NOMO-1 treated with dmso at 0.1 percent for 144 hours (cell line): ENCODE measurements at regions not wholly inside any gene's neighbourhood (a gene's known extent, or its start where the extent isn't known, plus 50 kb on each side); places are given as distances from the start of the nearest gene placed in this dataset.

Experiments used
- DNase-seq: peaks from one replicate; lab custom pipeline; 2025; ENCODE audit not compliant: unreplicated experiment; lab: John Stamatoyannopoulos, UW

DNA sequence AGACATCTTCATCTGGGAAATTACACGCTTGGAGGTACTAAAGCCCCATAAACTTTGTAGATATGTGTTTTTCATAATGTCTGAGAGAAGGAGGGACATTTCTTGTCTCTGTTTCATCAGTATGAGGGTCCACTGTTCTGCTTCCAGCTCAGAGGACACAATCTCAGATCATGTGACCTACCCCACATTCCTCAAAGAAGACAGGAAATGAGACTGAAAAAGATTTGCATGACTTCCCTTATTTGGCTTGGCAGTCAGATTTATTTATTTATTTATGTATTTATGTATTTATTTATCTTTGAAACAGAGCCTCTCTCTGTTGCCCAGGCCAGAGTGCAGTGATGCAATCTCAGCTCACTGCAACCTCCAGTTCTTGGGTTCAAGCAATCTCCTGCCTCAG is 463.7 kb upstream of the RGPD4 start:
- no peak for DNase-seq

DNA sequence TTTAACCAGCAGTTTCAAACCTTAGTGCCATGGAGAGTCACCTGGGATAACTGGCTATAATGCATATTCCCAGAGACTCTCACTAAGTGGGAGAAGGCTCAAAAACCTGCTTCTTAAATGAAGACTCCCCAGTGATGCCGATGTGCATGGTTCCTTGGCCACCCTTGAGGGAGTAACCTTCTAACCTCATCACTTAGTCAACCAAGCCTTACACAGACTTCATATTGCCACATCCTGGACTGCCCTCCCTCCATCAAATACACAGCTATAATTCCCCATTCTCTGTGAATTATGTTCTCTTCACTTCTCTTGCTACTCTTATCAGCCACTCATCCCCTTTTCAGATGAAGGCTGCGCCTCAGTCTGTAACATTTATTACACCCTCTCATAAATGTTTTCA is 462.9 kb upstream of the RGPD4 start:
- no peak for DNase-seq

DNA sequence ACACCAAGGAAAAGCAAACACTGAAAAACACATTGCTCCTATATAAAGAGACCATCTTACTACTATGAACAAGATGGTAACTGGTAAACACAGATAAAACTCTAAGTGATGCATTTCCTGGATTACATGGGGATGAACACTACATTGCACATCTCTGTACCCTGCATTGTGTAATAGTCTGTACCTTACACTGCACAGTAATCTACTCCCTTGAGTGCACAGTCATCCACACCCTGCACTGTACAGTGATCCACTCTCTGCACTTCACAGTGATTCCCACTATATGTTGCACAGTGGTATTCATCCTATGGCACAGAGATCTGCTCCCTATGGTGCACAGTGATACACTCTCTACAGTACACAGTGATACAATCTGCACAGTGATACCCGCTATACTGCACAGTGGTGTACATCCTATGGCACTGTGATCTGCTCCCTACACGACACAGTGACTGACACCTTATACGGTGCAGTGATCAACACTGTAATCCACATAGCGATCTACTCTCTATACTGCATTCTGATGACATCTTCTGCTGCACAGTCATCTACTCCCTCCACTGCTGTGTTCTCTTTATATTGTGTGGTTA is 462.2 kb upstream of the RGPD4 start:
- DNase-seq = no peak

GRCh38 chr2:107374249-107374648 is 452.4 kb upstream of the RGPD4 start:
- DNase-seq = no peak

DNA sequence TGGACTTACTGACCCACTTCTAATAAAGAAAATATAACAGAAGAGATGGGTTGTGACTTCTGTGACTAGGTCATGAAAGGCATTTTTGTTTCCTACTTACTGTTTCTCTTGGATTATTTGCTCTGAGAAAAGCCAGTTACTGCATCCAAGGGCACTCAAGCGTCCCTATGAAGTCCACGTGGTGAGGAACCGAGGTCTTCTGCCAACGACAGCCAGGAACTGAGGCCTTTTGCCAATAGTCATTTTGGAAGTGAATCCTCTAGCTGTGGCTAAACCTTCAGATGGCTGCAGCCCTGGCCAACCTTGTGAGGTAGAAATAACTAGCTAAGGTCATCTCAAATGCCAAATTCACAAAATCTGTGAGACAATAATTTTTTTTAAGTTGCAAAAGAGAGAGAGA is 449.8 kb upstream of the RGPD4 start:
- no peak for DNase-seq

GRCh38 chr2:107380912-107381311 is 445.8 kb upstream of the RGPD4 start:
- no peak for DNase-seq

DNA sequence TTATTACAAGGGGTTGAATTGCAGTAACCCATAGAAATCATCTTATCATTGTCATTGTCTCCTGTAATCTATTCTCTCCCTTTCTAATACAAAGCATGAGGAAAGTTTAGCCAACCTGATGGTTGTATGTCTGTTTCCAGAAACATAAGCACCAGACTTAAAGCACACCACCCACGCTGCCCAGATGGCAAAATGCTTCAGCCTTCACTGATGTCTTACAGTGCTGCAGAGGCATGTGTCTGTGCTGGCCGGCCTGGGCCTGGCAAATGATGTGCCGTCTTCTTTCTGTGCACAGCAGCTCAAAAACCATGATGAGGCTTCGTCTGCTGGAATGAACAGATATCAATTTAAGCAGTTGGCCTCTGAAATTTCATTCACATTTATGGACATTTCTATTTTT is 443.0 kb upstream of the RGPD4 start:
- DNase-seq = no peak

DNA sequence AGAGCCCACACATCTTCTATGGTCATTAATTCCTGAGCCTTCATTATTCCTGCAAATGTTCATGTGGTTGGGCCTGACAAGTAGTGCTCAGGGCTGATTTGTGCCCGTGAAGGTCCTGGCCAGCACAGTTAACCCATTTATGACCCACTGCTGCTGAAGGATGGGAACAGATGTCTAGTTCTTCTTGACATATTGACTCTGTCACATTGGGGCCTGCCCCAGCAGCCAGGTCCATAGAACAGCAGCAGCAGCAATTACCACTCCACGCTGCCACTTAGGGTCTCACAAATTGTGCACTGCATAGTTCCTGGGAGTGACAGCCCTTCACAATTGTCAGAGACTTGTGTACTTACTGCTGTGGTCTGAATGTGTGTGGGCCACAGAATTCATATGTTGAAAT is 442.3 kb upstream of the RGPD4 start:
- DNase-seq = no peak

DNA sequence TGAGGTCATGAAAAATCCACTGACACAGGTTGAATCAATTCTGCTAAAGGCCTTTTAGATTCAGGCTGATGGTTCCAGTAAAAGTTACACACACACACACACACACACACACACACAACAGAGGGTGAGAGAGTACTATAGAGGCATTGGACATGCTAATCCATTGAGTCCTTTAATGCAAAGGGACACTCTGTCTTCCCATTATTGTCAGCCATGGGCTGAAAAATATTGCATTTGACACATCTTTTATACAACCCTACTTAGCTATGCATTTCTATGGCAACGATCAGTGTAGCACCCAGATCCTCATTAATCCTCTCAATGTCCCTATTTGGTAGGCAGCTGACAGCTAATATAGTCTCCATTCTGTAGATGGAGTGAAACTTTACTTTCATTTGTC is 440.8 kb upstream of the RGPD4 start:
- DNase-seq = no peak

GRCh38 chr2:107392241-107392704 is 434.4 kb upstream of the RGPD4 start:
- DNase-seq = no peak

DNA sequence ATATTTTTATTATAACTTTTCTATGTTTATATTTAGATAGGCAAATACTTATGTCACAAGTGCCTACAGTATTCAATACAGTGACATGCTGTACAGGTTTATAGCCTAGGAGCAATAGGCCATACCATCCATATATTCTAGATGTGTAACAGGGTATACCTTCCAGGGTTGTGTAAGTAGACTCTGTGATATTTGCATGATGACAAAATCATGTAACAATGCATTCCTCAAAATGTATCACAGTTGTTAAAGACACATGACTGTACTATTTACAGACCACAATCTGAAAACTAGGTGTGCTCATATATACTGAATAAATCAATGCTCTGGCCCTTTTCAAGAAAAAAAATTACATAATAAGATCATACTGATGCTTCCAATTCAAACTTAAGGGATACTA is 433.2 kb upstream of the RGPD4 start:
- no peak for DNase-seq

DNA sequence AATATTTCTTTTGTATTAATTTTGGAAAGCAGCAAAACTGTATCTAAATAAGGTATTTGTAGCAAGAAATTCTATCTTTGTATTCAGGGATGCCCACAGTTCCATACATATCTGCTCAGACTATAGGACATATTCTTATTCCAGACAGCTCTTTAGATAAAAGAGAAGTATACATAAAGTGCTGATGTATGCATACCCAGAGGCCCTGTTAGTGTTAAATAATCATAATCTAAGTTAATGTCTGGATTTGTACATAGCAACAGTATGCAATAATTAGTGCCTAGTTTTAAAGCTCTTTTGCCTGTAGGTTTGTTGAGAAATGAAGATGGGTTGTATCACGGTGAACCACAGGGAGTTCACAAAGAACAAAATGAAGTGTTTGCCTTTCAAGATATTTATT is 428.0 kb upstream of the RGPD4 start:
- no peak for DNase-seq

- no peak for DNase-seq
Measured at GRCh38 chr2:107402330-107402729, 424.4 kb upstream of the RGPD4 start.

GRCh38 chr2:107405261-107405660 is 421.4 kb upstream of the RGPD4 start:
- DNase-seq = no peak

- no peak for DNase-seq
Measured at GRCh38 chr2:107407017-107407416, 419.7 kb upstream of the RGPD4 start.

DNA sequence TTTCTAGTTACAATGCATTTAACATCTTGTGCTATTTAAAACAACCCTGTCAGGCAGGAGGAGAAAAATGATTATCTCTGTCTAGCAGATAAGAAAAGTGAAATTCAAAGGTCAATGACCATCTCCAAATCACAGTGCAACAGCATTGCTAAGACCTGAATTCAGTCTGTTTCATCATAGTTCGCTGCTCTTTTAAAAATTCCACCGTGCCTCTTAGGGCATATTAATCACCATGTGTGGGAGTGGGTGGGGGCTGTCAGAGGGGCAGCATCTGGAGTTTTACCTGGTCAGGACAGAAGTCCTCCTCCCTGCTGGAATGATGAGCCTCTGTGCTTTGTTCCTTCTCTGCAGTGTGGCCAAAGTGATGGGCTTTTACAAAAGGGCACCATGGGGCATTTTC is 418.7 kb upstream of the RGPD4 start:
- no peak for DNase-seq

- no peak for DNase-seq
Measured at GRCh38 chr2:107411267-107411666, 415.4 kb upstream of the RGPD4 start.

- no peak for DNase-seq
Measured at GRCh38 chr2:107412209-107412904, 414.3 kb upstream of the RGPD4 start.

GRCh38 chr2:107412981-107413380 is 413.7 kb upstream of the RGPD4 start:
- no peak for DNase-seq

- DNase-seq = no peak
Measured at GRCh38 chr2:107414376-107414775, 412.3 kb upstream of the RGPD4 start.

GRCh38 chr2:107418708-107419107 is 408.0 kb upstream of the RGPD4 start:
- DNase-seq = no peak

- no peak for DNase-seq
Measured at GRCh38 chr2:107419191-107419590, 407.5 kb upstream of the RGPD4 start.

- no peak for DNase-seq
Measured at GRCh38 chr2:107428781-107429180, 397.9 kb upstream of the RGPD4 start.
